WTC11 (cell line): ENCODE measurements at regions not wholly inside any gene's neighbourhood (a gene's known extent, or its start where the extent isn't known, plus 50 kb on each side); places are given as distances from the start of the nearest gene placed in this dataset.

Experiments
- ATAC-seq: fragments of 200-7000 bp; cut with Tn5 transposase; 2 replicates; pipeline ENCODE4 v1.10.0; 2021; ENCODE audit warnings: mild to moderate bottlenecking, moderate library complexity
- CTCF ChIA-PET: fragments of 300-600 bp; sonication (Branson Sonifier 250); formaldehyde crosslinking; loops from one replicate; lab custom pipeline; 2021; ENCODE audit warnings: antibody characterized with exemption; lab: Charles Lee
- POLR2A ChIA-PET: fragments of 350-600 bp; sonication (Branson Sonifier 250); formaldehyde crosslinking; loops from one replicate; lab custom pipeline; 2021; ENCODE audit warnings: antibody characterized with exemption; lab: Charles Lee
- DNase-seq: peaks from one replicate; pipeline ENCODE4 v3.0.0; 2021; ENCODE audit warnings: low spot score
- H3K27ac Mint-ChIP-seq: 2 replicates; pipeline ENCODE4 v1.8.0; 2021; ENCODE audit warnings: mixed read lengths
- H3K27me3 Mint-ChIP-seq: 2 replicates; pipeline ENCODE4 v1.8.0; 2021; ENCODE audit warnings: low read depth, mild to moderate bottlenecking, moderate library complexity, mixed read lengths
- H3K36me3 Mint-ChIP-seq: 2 replicates; pipeline ENCODE4 v1.8.0; 2021; ENCODE audit warnings: mixed read lengths
- H3K4me1 Mint-ChIP-seq: 2 replicates; pipeline ENCODE4 v1.8.0; 2022; ENCODE audit warnings: mixed read lengths
- H3K4me3 Mint-ChIP-seq: 2 replicates; pipeline ENCODE4 v1.8.0; 2021; ENCODE audit warnings: mild to moderate bottlenecking, moderate library complexity, mixed read lengths
- H3K9me3 Mint-ChIP-seq: 2 replicates; pipeline ENCODE4 v1.8.0; 2021; ENCODE audit warnings: mixed read lengths
- CBFB ChIP-seq: sonication (generic); formaldehyde crosslinking; IDR thresholded peaks from 2 replicates; pipeline ENCODE4 v1.8.1; 2022; ENCODE audit warnings: mild to moderate bottlenecking, low read depth, missing genetic modification reagents
- ESRRA ChIP-seq: sonication (generic); formaldehyde crosslinking; IDR thresholded peaks from 2 replicates; pipeline ENCODE4 v1.8.1; 2022; ENCODE audit warnings: mild to moderate bottlenecking, missing genetic modification reagents, borderline replicate concordance
- GRHL2 ChIP-seq: fragments of 250-450 bp; sonication (Bioruptor Pico); IDR thresholded peaks from 2 replicates; pipeline ENCODE4 v1.8.0; 2022; ENCODE audit warnings: mild to moderate bottlenecking, moderate library complexity; ENCODE audit not compliant: insufficient replicate concordance, severe bottlenecking
- GTF2I ChIP-seq: fragments of 250-450 bp; sonication (Bioruptor Pico); conservative IDR thresholded peaks from 2 replicates; pipeline ENCODE4 v1.4.0; 2021; ENCODE audit warnings: mild to moderate bottlenecking
- IRF2 ChIP-seq: sonication (generic); formaldehyde crosslinking; IDR thresholded peaks from 2 replicates; pipeline ENCODE4 v1.8.0; 2022; ENCODE audit warnings: low read depth, missing genetic modification reagents, borderline replicate concordance
- JAZF1 ChIP-seq: fragments of 250-450 bp; sonication (Bioruptor Pico); IDR thresholded peaks from 2 replicates; pipeline ENCODE4 v1.9.0; 2021; ENCODE audit warnings: moderate library complexity, mild to moderate bottlenecking, inconsistent platforms
- JUN ChIP-seq: sonication (generic); formaldehyde crosslinking; IDR thresholded peaks from 2 replicates; pipeline ENCODE4 v1.8.0; 2023; ENCODE audit warnings: mild to moderate bottlenecking, missing genetic modification reagents
- MYBL2 ChIP-seq: sonication (generic); formaldehyde crosslinking; IDR thresholded peaks from 2 replicates; pipeline ENCODE4 v1.8.1; 2023; ENCODE audit warnings: mild to moderate bottlenecking, moderate library complexity, missing genetic modification reagents
- NFYB ChIP-seq: sonication (generic); formaldehyde crosslinking; conservative IDR thresholded peaks from 2 replicates; pipeline ENCODE4 v1.8.0; 2022; ENCODE audit warnings: low read depth, missing genetic modification reagents
- OVOL2 ChIP-seq: fragments of 250-450 bp; sonication (Bioruptor Pico); IDR thresholded peaks from 2 replicates; pipeline ENCODE4 v1.9.0; 2021; ENCODE audit warnings: mild to moderate bottlenecking, borderline replicate concordance
- PRRX2 ChIP-seq: fragments of 250-450 bp; sonication (Bioruptor Pico); IDR thresholded peaks from 2 replicates; pipeline ENCODE4 v1.8.0; 2021; ENCODE audit warnings: mild to moderate bottlenecking
- RORB ChIP-seq: fragments of 250-450 bp; sonication (Bioruptor Pico); IDR thresholded peaks from 2 replicates; pipeline ENCODE4 v1.9.0; 2021; ENCODE audit warnings: mild to moderate bottlenecking
- TCF7 ChIP-seq: sonication (generic); formaldehyde crosslinking; IDR thresholded peaks from 2 replicates; pipeline ENCODE4 v1.8.0; 2022; ENCODE audit warnings: mild to moderate bottlenecking, low read depth, missing genetic modification reagents, moderate library complexity
- TP53 ChIP-seq: sonication (generic); formaldehyde crosslinking; IDR thresholded peaks from 2 replicates; pipeline ENCODE4 v1.8.1; 2023; ENCODE audit warnings: mild to moderate bottlenecking, missing genetic modification reagents
- ZNF138 ChIP-seq: sonication (generic); formaldehyde crosslinking; conservative IDR thresholded peaks from 2 replicates; pipeline ENCODE4 v1.8.1; 2022; ENCODE audit warnings: mild to moderate bottlenecking, moderate library complexity, missing genetic modification reagents
- ZNF232 ChIP-seq: sonication (generic); formaldehyde crosslinking; IDR thresholded peaks from 2 replicates; pipeline ENCODE4 v1.8.0; 2022; ENCODE audit warnings: mild to moderate bottlenecking, missing genetic modification reagents
- ZNF396 ChIP-seq: fragments of 250-450 bp; sonication (Bioruptor Pico); IDR thresholded peaks from 2 replicates; pipeline ENCODE4 v1.8.0; 2021; ENCODE audit warnings: mild to moderate bottlenecking, moderate library complexity, borderline replicate concordance
- ZNF423 ChIP-seq: fragments of 250-450 bp; sonication (Bioruptor Pico); IDR thresholded peaks from 2 replicates; pipeline ENCODE4 v2.1.2; 2022; ENCODE audit warnings: mild to moderate bottlenecking, moderate library complexity
- TF ChIP-seq, protein P1 (sequence below): fragments of 250-450 bp; sonication (Bioruptor Pico); IDR thresholded peaks from 2 replicates; pipeline ENCODE4 v1.9.0; 2021; ENCODE audit warnings: mild to moderate bottlenecking
- TF ChIP-seq, protein P2 (sequence below): sonication (generic); formaldehyde crosslinking; IDR thresholded peaks from 2 replicates; pipeline ENCODE4 v1.8.1; 2022; ENCODE audit warnings: mild to moderate bottlenecking, moderate library complexity, missing genetic modification reagents
- TF ChIP-seq, protein P3 (sequence below): sonication (generic); formaldehyde crosslinking; IDR thresholded peaks from 2 replicates; pipeline ENCODE4 v1.8.1; 2022; ENCODE audit warnings: mild to moderate bottlenecking, missing genetic modification reagents, moderate library complexity, borderline replicate concordance
- TF ChIP-seq, protein P4 (sequence below): fragments of 250-450 bp; sonication (Bioruptor Pico); IDR thresholded peaks from 2 replicates; pipeline ENCODE4 v1.9.0; 2021; ENCODE audit warnings: moderate library complexity, mild to moderate bottlenecking, inconsistent platforms, borderline replicate concordance
- TF ChIP-seq, protein P5 (sequence below): fragments of 200-600 bp; IDR thresholded peaks from 2 replicates; pipeline ENCODE4 v1.8.0; 2022; ENCODE audit warnings: antibody characterized with exemption
- TF ChIP-seq, protein P6 (sequence below): fragments of 250-450 bp; sonication (Bioruptor Pico); IDR thresholded peaks from 2 replicates; pipeline ENCODE4 v1.8.0; 2021; ENCODE audit warnings: mild to moderate bottlenecking
- TF ChIP-seq, protein P7 (sequence below): sonication (generic); formaldehyde crosslinking; IDR thresholded peaks from 2 replicates; pipeline ENCODE4 v1.8.0; 2022; ENCODE audit warnings: mild to moderate bottlenecking, missing genetic modification reagents

DNA sequence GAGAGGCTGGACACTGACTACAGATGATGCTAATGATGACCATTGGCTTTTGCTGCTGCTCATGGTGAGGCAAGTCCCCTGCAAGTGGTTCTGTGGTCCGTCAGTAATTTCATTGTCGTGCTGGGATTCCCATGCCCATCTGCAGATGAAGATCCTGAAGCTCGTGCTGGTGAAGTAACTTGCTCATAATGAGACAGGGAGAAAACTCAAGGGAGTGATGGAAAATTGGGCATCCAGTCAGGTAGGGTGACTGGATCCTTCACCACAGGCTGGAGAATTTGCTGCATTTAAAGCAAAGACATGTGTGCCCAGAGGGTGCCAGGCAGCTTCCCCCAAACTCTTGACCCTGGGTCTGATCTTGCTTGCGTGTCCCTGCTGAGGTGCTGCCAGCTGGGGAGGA, 125.6 kb downstream of the TSN start (continued):
- TF ChIP-seq JAZF1 (CRISPR knock-in tag) (no peak), ZNF138 (CRISPR knock-in tag) (no peak)

DNA sequence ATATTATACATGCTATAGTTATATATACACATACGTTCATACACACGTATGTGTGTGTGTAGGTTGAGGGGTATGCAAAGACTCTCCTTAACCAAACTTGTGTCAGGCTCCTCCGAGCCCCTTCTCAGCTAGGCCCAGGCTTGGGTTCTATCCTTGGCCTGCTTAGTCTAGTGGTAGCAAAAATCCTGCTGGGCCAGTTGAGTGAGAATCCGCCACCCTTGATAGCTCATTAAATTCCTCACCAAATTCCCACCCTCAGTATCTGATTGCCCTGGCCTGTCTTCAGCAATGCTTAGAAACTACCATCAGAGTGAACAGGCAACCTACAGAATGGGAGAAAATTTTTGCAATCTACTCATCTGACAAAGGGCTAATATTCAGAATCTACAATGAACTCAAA, 126.5 kb downstream of the TSN start:
- Mint-ChIP-seq H3K27me3 (peaks cover 10% of the 10 kb centered on the region), H3K27ac (no peak overlapping the region), H3K9me3 (peaks cover 8% of the 10 kb centered on the region), H3K36me3 (0 out of 2 replicates have a peak, but pooled peaks cover 3% of the 10 kb centered on the region), H3K4me3 (no peak overlapping the region), H3K4me1 (peaks cover 14% of the 10 kb centered on the region)
- ATAC-seq: no peak
- DNase-seq: no peak
- CTCF ChIA-PET: interaction anchor here (0.6 to 1.5 kb wide), 3 partner anchors 16 to 71 kb away, joined by 3 read pairs; no protein-coding TSS in a partner anchor
- POLR2A ChIA-PET: no interaction called here
- no peak for TF ChIP-seq GTF2I (CRISPR knock-in tag)
- no peak for TF ChIP-seq ZNF396 (CRISPR knock-in tag)
- TF ChIP-seq, protein P1, sequence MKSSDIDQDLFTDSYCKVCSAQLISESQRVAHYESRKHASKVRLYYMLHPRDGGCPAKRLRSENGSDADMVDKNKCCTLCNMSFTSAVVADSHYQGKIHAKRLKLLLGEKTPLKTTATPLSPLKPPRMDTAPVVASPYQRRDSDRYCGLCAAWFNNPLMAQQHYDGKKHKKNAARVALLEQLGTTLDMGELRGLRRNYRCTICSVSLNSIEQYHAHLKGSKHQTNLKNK (CRISPR knock-in tag): no peak
- TF ChIP-seq JUN: no peak
- TF ChIP-seq JAZF1 (CRISPR knock-in tag): no peak
- TF ChIP-seq, protein P2, sequence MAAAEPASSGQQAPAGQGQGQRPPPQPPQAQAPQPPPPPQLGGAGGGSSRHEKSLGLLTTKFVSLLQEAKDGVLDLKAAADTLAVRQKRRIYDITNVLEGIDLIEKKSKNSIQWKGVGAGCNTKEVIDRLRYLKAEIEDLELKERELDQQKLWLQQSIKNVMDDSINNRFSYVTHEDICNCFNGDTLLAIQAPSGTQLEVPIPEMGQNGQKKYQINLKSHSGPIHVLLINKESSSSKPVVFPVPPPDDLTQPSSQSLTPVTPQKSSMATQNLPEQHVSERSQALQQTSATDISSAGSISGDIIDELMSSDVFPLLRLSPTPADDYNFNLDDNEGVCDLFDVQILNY: no peak
- TF ChIP-seq MYBL2 (CRISPR knock-in tag): no peak
- no peak for TF ChIP-seq CBFB (CRISPR knock-in tag)

DNA sequence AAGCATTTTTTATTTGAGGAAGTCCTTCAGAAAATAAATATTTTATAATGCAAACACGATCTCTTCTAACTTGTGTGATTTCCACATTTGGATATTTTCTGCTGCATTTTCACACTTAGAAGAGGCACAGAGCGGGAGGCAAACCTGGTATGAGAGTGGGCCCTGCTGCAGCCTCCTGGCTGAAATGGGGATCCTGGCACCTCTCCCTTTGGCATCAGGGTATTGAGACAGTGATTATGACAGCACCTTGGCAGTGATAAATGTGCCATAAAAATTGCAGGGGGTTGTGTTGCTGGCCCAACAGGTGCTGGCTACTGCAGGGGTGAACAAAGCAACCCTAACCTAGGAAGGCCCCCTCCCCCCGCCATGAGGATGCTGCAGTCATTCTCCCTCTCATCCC, 128.6 kb downstream of the TSN start:
- no peak for DNase-seq
- ChIA-PET POLR2A (no interaction called here), CTCF (interaction anchor here (0.7 to 1.4 kb wide), 3 partner anchors 14 to 91 kb away, joined by 3 to 6 read pairs (median 3); no protein-coding TSS in a partner anchor)
- no peak overlapping the region for H3K4me3 Mint-ChIP-seq
- H3K9me3 Mint-ChIP-seq: no peaks in the 10 kb centered on the region
- peaks cover 14% of the 10 kb centered on the region for H3K4me1 Mint-ChIP-seq
- no peaks in the 10 kb centered on the region for H3K36me3 Mint-ChIP-seq
- H3K27ac Mint-ChIP-seq: no peak overlapping the region
- H3K27me3 Mint-ChIP-seq: peaks cover 21% of the 10 kb centered on the region
- ATAC-seq: no peak
- TF ChIP-seq MYBL2 (CRISPR knock-in tag): no peak
- no peak for TF ChIP-seq TP53 (CRISPR knock-in tag)
- no peak for TF ChIP-seq IRF2 (CRISPR knock-in tag)
- no peak for TF ChIP-seq ZNF396 (CRISPR knock-in tag)
- TF ChIP-seq, protein P3, sequence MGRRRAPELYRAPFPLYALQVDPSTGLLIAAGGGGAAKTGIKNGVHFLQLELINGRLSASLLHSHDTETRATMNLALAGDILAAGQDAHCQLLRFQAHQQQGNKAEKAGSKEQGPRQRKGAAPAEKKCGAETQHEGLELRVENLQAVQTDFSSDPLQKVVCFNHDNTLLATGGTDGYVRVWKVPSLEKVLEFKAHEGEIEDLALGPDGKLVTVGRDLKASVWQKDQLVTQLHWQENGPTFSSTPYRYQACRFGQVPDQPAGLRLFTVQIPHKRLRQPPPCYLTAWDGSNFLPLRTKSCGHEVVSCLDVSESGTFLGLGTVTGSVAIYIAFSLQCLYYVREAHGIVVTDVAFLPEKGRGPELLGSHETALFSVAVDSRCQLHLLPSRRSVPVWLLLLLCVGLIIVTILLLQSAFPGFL (CRISPR knock-in tag): no peak
- no peak for TF ChIP-seq OVOL2 (CRISPR knock-in tag)
- no peak for TF ChIP-seq ZNF423 (CRISPR knock-in tag)
- TF ChIP-seq, protein P4, sequence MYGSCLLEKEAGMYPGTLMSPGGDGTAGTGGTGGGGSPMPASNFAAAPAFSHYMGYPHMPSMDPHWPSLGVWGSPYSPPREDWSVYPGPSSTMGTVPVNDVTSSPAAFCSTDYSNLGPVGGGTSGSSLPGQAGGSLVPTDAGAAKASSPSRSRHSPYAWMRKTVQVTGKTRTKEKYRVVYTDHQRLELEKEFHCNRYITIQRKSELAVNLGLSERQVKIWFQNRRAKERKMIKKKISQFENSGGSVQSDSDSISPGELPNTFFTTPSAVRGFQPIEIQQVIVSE (CRISPR knock-in tag): no peak
- TF ChIP-seq, protein P5, sequence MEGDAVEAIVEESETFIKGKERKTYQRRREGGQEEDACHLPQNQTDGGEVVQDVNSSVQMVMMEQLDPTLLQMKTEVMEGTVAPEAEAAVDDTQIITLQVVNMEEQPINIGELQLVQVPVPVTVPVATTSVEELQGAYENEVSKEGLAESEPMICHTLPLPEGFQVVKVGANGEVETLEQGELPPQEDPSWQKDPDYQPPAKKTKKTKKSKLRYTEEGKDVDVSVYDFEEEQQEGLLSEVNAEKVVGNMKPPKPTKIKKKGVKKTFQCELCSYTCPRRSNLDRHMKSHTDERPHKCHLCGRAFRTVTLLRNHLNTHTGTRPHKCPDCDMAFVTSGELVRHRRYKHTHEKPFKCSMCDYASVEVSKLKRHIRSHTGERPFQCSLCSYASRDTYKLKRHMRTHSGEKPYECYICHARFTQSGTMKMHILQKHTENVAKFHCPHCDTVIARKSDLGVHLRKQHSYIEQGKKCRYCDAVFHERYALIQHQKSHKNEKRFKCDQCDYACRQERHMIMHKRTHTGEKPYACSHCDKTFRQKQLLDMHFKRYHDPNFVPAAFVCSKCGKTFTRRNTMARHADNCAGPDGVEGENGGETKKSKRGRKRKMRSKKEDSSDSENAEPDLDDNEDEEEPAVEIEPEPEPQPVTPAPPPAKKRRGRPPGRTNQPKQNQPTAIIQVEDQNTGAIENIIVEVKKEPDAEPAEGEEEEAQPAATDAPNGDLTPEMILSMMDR: no peak
- TF ChIP-seq ESRRA (CRISPR knock-in tag): no peak
- TF ChIP-seq RORB: no peak
- TF ChIP-seq ZNF232: no peak
- TF ChIP-seq GRHL2: no peak
- TF ChIP-seq, protein P6, sequence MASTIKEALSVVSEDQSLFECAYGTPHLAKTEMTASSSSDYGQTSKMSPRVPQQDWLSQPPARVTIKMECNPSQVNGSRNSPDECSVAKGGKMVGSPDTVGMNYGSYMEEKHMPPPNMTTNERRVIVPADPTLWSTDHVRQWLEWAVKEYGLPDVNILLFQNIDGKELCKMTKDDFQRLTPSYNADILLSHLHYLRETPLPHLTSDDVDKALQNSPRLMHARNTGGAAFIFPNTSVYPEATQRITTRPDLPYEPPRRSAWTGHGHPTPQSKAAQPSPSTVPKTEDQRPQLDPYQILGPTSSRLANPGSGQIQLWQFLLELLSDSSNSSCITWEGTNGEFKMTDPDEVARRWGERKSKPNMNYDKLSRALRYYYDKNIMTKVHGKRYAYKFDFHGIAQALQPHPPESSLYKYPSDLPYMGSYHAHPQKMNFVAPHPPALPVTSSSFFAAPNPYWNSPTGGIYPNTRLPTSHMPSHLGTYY (CRISPR knock-in tag): no peak
- no peak for TF ChIP-seq TCF7 (CRISPR knock-in tag)
- TF ChIP-seq, protein P7, sequence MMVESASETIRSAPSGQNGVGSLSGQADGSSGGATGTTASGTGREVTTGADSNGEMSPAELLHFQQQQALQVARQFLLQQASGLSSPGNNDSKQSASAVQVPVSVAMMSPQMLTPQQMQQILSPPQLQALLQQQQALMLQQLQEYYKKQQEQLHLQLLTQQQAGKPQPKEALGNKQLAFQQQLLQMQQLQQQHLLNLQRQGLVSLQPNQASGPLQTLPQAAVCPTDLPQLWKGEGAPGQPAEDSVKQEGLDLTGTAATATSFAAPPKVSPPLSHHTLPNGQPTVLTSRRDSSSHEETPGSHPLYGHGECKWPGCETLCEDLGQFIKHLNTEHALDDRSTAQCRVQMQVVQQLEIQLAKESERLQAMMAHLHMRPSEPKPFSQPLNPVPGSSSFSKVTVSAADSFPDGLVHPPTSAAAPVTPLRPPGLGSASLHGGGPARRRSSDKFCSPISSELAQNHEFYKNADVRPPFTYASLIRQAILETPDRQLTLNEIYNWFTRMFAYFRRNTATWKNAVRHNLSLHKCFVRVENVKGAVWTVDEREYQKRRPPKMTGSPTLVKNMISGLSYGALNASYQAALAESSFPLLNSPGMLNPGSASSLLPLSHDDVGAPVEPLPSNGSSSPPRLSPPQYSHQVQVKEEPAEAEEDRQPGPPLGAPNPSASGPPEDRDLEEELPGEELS: no peak
- TF ChIP-seq PRRX2 (CRISPR knock-in tag): no peak
- no peak for TF ChIP-seq NFYB (CRISPR knock-in tag)
